ENCODE measurements at regions not wholly inside any gene's neighbourhood (a gene's known extent, or its start where the extent isn't known, plus 50 kb on each side); places are given as distances from the start of the nearest gene placed in this dataset.

GRCh38 chr11:24253237-24253760, 243.6 kb upstream of the LUZP2 start:
- TF ChIP-seq POLR2A (IDR thresholded peaks at IDR 0.05): no peak
- no peak for TF ChIP-seq CTCF (IDR thresholded peaks at IDR 0.05)
- TF ChIP-seq POLR2AphosphoS5 (IDR thresholded peaks at IDR 0.05; ENCODE audit: insufficient read depth in 1 of 2, low read depth in 1 of 2): no peak
